OCI-LY7 (cell line): ENCODE measurements at regions not wholly inside any gene's neighbourhood (a gene's known extent, or its start where the extent isn't known, plus 50 kb on each side); places are given as distances from the start of the nearest gene placed in this dataset.

ENCODE experiments used
- BruUV-seq: library from RNA; stranded (reverse); fragments of 400-500 nt; replicated peaks from 2 replicates; lab custom pipeline; 2021; lab: Mats Ljungman, UMichigan
- CTCF ChIA-PET: fragments of 300-600 bp; sonication (Branson Sonifier 250); formaldehyde crosslinking; loops from one replicate; lab custom pipeline; 2022; ENCODE audit warnings: antibody characterized with exemption; ENCODE audit not compliant: unreplicated experiment; lab: Charles Lee
- POLR2A ChIA-PET: fragments of 300-600 bp; sonication (Branson Sonifier 250); formaldehyde crosslinking; loops from one replicate; lab custom pipeline; 2022; ENCODE audit warnings: antibody characterized with exemption; lab: Charles Lee
- DNase-seq: peaks from one replicate; pipeline ENCODE4 v3.0.0-alpha.2; 2015; ENCODE audit warnings: low spot score
- H2AFZ ChIP-seq: fragments of 200-600 bp; sonication (generic), shearing (Covaris generic); 2 replicates; pipeline ENCODE4 v1.6.1; 2014; ENCODE audit warnings: mild to moderate bottlenecking, antibody characterized with exemption, low read length, moderate library complexity
- H3K27ac ChIP-seq: fragments of 200-600 bp; sonication (generic); 2 replicates; pipeline ENCODE4 v1.5.1; 2014; ENCODE audit warnings: mixed run types, low read depth, mild to moderate bottlenecking, moderate library complexity, low read length, inconsistent platforms; ENCODE audit not compliant: poor library complexity, severe bottlenecking
- H3K36me3 ChIP-seq: fragments of 200-600 bp; sonication (generic); 2 replicates; pipeline ENCODE4 v1.6.1; 2014; ENCODE audit warnings: mild to moderate bottlenecking, antibody characterized with exemption, low read length, moderate library complexity, mixed read lengths; ENCODE audit not compliant: insufficient read depth
- H3K4me1 ChIP-seq: fragments of 200-600 bp; sonication (generic); 2 replicates; pipeline ENCODE4 v1.5.1; 2014; ENCODE audit warnings: mild to moderate bottlenecking, low read length; ENCODE audit not compliant: insufficient read depth, poor library complexity, severe bottlenecking
- H3K4me2 ChIP-seq: fragments of 200-600 bp; sonication (generic); 2 replicates; pipeline ENCODE4 v1.6.1; 2014; ENCODE audit warnings: mild to moderate bottlenecking, low read length
- H3K4me3 ChIP-seq: fragments of 200-600 bp; sonication (generic); 2 replicates; pipeline ENCODE4 v1.5.1; 2014; ENCODE audit warnings: mild to moderate bottlenecking, low read depth, low read length; ENCODE audit not compliant: poor library complexity, severe bottlenecking
- H3K79me2 ChIP-seq: fragments of 200-600 bp; sonication (generic); 2 replicates; pipeline ENCODE4 v1.6.1; 2016; ENCODE audit warnings: low read depth, mild to moderate bottlenecking, low read length, moderate library complexity, mixed read lengths; ENCODE audit not compliant: insufficient read depth
- H3K9me2 ChIP-seq: fragments of 200-600 bp; sonication (generic); 2 replicates; pipeline ENCODE4 v1.6.1; 2016; ENCODE audit warnings: mild to moderate bottlenecking, low read length, mixed read lengths; ENCODE audit not compliant: insufficient read depth
- H3K9me3 ChIP-seq: fragments of 200-600 bp; sonication (generic); 2 replicates; pipeline ENCODE4 v1.6.1; 2014; ENCODE audit warnings: mild to moderate bottlenecking, mixed run types, low read length, mixed read lengths
- H4K20me1 ChIP-seq: fragments of 200-600 bp; sonication (generic); 2 replicates; pipeline ENCODE4 v1.6.1; 2014; ENCODE audit warnings: mild to moderate bottlenecking, antibody characterized with exemption, low read length, moderate library complexity, mixed read lengths; ENCODE audit not compliant: insufficient read depth
- EZH2phosphoT487 ChIP-seq: fragments of 200-600 bp; sonication (generic); IDR thresholded peaks from 2 replicates; pipeline ENCODE4 v1.6.1; 2018; ENCODE audit warnings: low read depth, borderline replicate concordance, mild to moderate bottlenecking, mixed run types, antibody characterized with exemption, low read length, moderate library complexity, mixed read lengths
- intact Hi-C: fragments of 100-400 bp; cut with micrococcal nuclease; formaldehyde crosslinking; loops from one replicate; pipeline ENCODE4 v1.10.0; 2022; ENCODE audit not compliant: unreplicated experiment
- TF ChIP-seq, protein P1 (sequence below): fragments of 200-600 bp; sonication (generic); conservative IDR thresholded peaks from 2 replicates; pipeline ENCODE4 v1.5.1; 2014; ENCODE audit warnings: mild to moderate bottlenecking, antibody characterized with exemption, low read length, moderate library complexity, mixed read lengths

DNA sequence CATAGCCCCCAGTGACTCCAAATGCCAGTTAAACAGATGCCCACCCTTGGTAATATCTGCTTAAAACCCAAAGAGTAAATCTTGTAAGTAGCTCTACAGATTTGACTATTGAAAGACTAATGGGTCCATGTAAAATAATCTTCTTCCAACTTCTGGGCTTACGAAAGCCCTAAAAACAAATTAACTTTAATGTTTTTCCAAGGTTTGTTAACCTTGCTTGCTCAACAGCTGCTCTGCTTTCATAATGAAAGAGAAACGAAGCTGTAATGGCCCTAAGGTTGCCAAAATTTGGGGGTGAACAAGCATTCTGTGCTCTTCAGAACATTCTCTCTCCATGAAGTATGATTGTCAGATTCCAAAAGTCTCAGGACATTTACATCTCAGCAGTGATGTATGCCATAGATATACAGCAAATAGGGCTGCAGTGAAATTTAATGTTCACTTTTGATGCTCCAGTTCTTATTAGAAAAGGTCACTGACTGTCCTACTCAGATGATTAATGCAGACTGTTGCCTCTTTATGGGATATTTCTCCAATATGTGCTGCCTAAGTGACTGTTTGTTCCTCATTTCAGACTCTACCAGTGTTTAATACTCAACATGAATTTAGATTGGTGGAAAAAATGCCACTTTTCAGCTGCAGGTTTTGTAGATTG lies 436.3 kb upstream of the CHST9 start:
- no peak for DNase-seq
- H2AFZ ChIP-seq, result no peak overlapping the region
- no peaks in the 10 kb centered on the region for H3K79me2 ChIP-seq
- no peaks in the 10 kb centered on the region for H3K36me3 ChIP-seq
- H3K4me2 ChIP-seq, result no peak overlapping the region
- TF ChIP-seq EZH2phosphoT487, result no peak
- ChIA-PET POLR2A (no interaction called here), CTCF (no interaction called here)
- intact Hi-C loops, result loop anchor here (10.0 kb wide), 1 partner anchor 47 kb away; no protein-coding TSS in a partner anchor
- no peak overlapping the region for H3K4me3 ChIP-seq
- H4K20me1 ChIP-seq, result no peaks in the 10 kb centered on the region
- no peak overlapping the region for H3K27ac ChIP-seq
- no peaks in the 10 kb centered on the region for H3K9me3 ChIP-seq
- no TSS peak for BruUV-seq
- H3K9me2 ChIP-seq, result no peaks in the 10 kb centered on the region
- H3K4me1 ChIP-seq, result no peaks in the 10 kb centered on the region

- POLR2A ChIA-PET, result no interaction called here
- no peak overlapping the region for H3K27ac ChIP-seq
- no peaks in the 10 kb centered on the region for H3K9me2 ChIP-seq
- CTCF ChIA-PET, result no interaction called here
- intact Hi-C loops, result loop anchor here (10.0 kb wide), 1 partner anchor 45 kb away; no protein-coding TSS in a partner anchor
- H3K4me1 ChIP-seq, result no peaks in the 10 kb centered on the region
- no peaks in the 10 kb centered on the region for H3K9me3 ChIP-seq
- H4K20me1 ChIP-seq, result no peaks in the 10 kb centered on the region
- no peak overlapping the region for H3K4me3 ChIP-seq
- no TSS peak for BruUV-seq
- no peak overlapping the region for H2AFZ ChIP-seq
- no peaks in the 10 kb centered on the region for H3K79me2 ChIP-seq
- no peak for DNase-seq
- TF ChIP-seq, protein P1, sequence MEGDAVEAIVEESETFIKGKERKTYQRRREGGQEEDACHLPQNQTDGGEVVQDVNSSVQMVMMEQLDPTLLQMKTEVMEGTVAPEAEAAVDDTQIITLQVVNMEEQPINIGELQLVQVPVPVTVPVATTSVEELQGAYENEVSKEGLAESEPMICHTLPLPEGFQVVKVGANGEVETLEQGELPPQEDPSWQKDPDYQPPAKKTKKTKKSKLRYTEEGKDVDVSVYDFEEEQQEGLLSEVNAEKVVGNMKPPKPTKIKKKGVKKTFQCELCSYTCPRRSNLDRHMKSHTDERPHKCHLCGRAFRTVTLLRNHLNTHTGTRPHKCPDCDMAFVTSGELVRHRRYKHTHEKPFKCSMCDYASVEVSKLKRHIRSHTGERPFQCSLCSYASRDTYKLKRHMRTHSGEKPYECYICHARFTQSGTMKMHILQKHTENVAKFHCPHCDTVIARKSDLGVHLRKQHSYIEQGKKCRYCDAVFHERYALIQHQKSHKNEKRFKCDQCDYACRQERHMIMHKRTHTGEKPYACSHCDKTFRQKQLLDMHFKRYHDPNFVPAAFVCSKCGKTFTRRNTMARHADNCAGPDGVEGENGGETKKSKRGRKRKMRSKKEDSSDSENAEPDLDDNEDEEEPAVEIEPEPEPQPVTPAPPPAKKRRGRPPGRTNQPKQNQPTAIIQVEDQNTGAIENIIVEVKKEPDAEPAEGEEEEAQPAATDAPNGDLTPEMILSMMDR, result no peak
- no peak for TF ChIP-seq EZH2phosphoT487
- H3K36me3 ChIP-seq, result no peaks in the 10 kb centered on the region
- H3K4me2 ChIP-seq, result no peak overlapping the region
Measured at GRCh38 chr18:27619906-27620305, 434.8 kb upstream of the CHST9 start.

DNA sequence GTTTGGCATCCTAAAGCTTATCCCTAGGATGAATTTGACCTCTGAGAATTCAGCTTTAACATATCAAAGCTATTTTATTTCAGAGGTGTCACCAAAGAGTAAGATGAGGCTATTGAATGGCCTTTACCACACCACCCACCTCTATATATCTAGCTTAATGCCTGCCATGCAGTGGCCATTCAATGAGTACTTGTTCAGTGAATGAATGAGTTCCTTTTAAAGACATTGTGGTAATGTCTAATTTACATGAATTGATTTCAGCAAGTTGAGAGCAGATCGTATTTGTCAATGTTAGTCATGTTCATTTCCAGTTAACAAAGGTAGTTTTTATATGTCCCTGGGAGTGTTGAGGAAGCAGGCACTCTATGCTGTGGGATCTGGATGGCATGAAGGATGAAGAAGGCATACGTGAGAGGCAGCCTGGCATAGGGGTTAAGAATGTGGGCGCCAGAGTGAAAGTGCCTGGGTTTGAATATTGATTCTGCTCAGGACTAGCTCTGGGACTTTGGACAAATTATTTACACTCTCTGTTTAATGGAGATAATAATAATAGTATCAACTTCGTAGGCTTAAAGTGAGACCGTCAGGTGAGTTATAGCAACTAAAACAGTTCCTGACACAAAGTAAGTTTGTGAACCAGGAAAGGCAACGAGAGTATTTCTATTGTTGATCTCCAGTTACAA lies 434.1 kb upstream of the CHST9 start:
- H3K4me2 ChIP-seq, result no peak overlapping the region
- no peak overlapping the region for H3K27ac ChIP-seq
- H3K9me2 ChIP-seq, result no peaks in the 10 kb centered on the region
- no TSS peak for BruUV-seq
- H4K20me1 ChIP-seq, result no peaks in the 10 kb centered on the region
- no peak overlapping the region for H2AFZ ChIP-seq
- DNase-seq, result no peak
- no peaks in the 10 kb centered on the region for H3K79me2 ChIP-seq
- intact Hi-C loops, result no loop called here
- ChIA-PET POLR2A (no interaction called here), CTCF (no interaction called here)
- H3K4me1 ChIP-seq, result no peaks in the 10 kb centered on the region
- TF ChIP-seq, protein P1, result no peak
- TF ChIP-seq EZH2phosphoT487, result no peak
- H3K4me3 ChIP-seq, result no peak overlapping the region
- H3K36me3 ChIP-seq, result no peaks in the 10 kb centered on the region
- H3K9me3 ChIP-seq, result no peaks in the 10 kb centered on the region
